HG03558 (cell line): ENCODE measurements at regions not wholly inside any gene's neighbourhood (a gene's known extent, or its start where the extent isn't known, plus 50 kb on each side); places are given as distances from the start of the nearest gene placed in this dataset.

Experiments used
- ATAC-seq: cut with Tn5 transposase; IDR thresholded peaks from one replicate; pipeline ENCODE4 v1.9.1; 2021; ENCODE audit warnings: moderate number of reproducible peaks; ENCODE audit not compliant: unreplicated experiment; ENCODE audit errors: extremely low read depth

GRCh38 chr13:40127476-40127875, 472.0 kb downstream of the COG6 start:
- no peak for ATAC-seq

GRCh38 chr13:40127925-40128324, 472.5 kb downstream of the COG6 start:
- ATAC-seq: no peak

- ATAC-seq: no peak
Observed at GRCh38 chr13:40129467-40129866, 474.0 kb downstream of the COG6 start.

GRCh38 chr13:40130871-40131636, 475.6 kb downstream of the COG6 start:
- ATAC-seq: no peak

GRCh38 chr13:40132249-40132648, 476.8 kb downstream of the COG6 start:
- ATAC-seq: no peak

GRCh38 chr13:40136896-40137295, 481.4 kb downstream of the COG6 start:
- no peak for ATAC-seq

GRCh38 chr13:40137400-40137799, 481.9 kb downstream of the COG6 start:
- ATAC-seq: no peak

GRCh38 chr13:40139896-40140520, 484.5 kb downstream of the COG6 start:
- no peak for ATAC-seq

- ATAC-seq: no peak
Observed at GRCh38 chr13:40141859-40142555, 486.5 kb downstream of the COG6 start.

GRCh38 chr13:40143106-40143505, 487.6 kb downstream of the COG6 start:
- no peak for ATAC-seq

GRCh38 chr13:40143559-40143958, 488.1 kb downstream of the COG6 start:
- ATAC-seq: no peak

GRCh38 chr13:40145139-40145538, 489.7 kb downstream of the COG6 start:
- no peak for ATAC-seq

- no peak for ATAC-seq
Observed at GRCh38 chr13:40146063-40146462, 490.6 kb downstream of the COG6 start.

- ATAC-seq: no peak
Observed at GRCh38 chr13:40146611-40147117, 491.2 kb downstream of the COG6 start.

GRCh38 chr13:40148101-40148500, 492.6 kb downstream of the COG6 start:
- ATAC-seq: no peak

- no peak for ATAC-seq
Observed at GRCh38 chr13:40148742-40149141, 493.3 kb downstream of the COG6 start.

- no peak for ATAC-seq
Observed at GRCh38 chr13:40149611-40150274, 494.3 kb downstream of the COG6 start.

GRCh38 chr13:40151673-40152072, 496.2 kb downstream of the COG6 start:
- no peak for ATAC-seq

GRCh38 chr13:40152145-40152544, 496.7 kb downstream of the COG6 start:
- no peak for ATAC-seq

- ATAC-seq: no peak
Observed at GRCh38 chr13:40152922-40153321, 497.5 kb downstream of the COG6 start.

- ATAC-seq: no peak
Observed at GRCh38 chr13:40153516-40153915, 498.1 kb downstream of the COG6 start.
